PC-3 (cell line): ENCODE measurements at regions not wholly inside any gene's neighbourhood (a gene's known extent, or its start where the extent isn't known, plus 50 kb on each side); places are given as distances from the start of the nearest gene placed in this dataset.

Source experiments
- CTCF ChIP-seq: fragments of 300-600 bp; sonication (generic); conservative IDR thresholded peaks from 2 replicates; pipeline ENCODE4 v1.5.1; 2017; ENCODE audit warnings: antibody characterized with exemption, low read depth, mild to moderate bottlenecking, low read length
- EZH2 ChIP-seq: fragments of 300-600 bp; sonication (generic); IDR thresholded peaks from one replicate; pipeline ENCODE4 v1.6.1; 2017; ENCODE audit warnings: antibody characterized with exemption, mild to moderate bottlenecking, low read length; ENCODE audit not compliant: unreplicated experiment

- TF ChIP-seq CTCF (no peak), EZH2 (no peak)
Observed at GRCh38 chr1:238830036-238830611, 556.2 kb upstream of the CHRM3 start.
